ENCODE measurements at regions not wholly inside any gene's neighbourhood (a gene's known extent, or its start where the extent isn't known, plus 50 kb on each side); places are given as distances from the start of the nearest gene placed in this dataset.

DNA sequence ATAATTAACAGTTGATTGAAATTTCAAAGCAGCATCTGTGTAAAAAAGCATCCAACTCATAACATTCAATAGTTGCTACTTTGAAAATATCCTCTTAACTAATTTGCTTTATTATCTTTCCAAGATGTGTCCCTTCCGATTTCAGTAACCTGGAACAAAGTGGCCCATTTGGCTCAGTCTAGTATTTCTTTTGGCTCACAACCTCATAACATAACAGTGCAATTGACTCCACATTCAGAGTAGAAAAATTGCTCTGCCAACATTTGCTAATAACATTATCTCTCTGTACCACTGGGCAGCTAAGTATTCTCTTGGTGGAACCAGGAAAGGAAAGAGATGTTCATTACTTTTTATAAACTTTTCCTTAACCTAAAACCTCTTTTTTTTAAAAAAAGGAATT lies 571.1 kb upstream of the ARGLU1 start:
- no peak for DNase-seq

DNA sequence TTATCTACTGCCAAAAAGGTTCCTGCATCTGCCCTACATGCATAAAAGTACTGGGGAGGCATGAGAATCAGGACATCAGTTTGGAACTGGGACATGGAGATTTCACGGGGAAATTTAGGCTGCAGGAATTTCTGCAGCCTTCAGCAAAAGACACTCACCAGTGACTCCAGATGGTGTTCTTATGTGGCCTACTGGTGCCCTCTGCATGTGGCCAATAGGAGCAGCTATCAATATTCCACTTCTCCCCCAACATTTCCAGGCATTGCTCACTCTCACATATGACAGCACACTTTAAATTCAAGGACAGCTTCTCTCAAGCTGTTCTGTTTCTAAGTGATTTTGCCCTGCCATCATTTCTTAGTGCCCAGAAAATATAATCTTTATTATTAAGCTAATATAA lies 570.5 kb upstream of the ARGLU1 start:
- no peak for DNase-seq

DNA sequence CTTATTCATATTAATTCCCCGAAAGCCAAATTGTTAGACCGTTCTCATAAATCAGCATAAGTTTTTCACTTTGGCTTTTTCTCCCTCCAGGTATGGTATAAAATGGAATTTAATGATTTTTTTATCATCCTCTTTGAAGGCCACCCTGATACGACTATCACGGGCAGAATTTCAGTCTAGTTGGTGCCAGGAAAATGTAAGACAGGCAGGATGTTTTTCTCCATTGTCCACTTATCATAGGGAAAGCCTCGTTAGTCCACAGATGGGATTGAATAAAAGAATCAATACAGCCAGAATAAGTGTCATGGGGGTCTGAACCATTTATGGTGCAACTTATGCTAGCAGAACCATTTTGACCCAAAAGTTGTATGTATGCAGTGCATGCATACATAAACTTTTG lies 566.0 kb upstream of the ARGLU1 start:
- no peak for DNase-seq

DNA sequence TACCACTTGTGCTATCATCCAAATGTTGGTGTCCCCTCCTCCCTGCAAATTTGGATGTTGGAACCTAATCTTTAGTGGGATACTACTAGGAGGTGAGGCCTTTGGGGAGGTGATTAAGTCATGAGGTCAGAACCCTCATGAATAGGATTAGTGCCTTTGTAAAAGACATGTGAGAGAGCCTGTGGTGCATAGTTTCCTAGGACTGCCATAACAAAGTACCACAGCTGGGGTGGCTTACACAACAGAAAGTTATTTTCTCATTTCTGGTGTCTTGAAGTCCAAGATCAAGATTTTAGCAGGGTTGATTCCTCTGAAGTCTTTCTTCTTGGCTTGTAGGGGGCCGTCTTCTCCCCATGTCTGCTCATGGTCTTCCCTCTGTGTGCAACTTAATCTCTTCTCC lies 562.6 kb upstream of the ARGLU1 start:
- no peak for DNase-seq

DNA sequence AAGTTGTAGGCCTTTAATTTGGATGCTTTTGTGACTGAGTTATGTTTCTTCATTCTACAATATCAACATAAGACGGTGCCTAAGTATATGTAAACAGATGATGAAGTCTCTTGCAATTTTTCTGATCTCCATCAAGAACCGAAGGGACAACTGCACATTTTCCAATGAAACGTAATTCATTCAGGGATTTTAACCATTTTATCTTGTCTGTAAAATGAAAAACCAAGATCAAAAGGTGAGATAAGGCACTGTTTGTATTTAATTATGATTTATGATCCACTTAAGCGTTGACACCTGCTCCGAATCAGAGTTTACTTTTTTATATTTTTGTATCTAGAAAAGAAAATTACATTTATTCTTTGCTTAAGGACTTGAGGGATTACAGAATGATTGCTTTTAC lies 556.8 kb upstream of the ARGLU1 start:
- DNase-seq, result no peak

DNA sequence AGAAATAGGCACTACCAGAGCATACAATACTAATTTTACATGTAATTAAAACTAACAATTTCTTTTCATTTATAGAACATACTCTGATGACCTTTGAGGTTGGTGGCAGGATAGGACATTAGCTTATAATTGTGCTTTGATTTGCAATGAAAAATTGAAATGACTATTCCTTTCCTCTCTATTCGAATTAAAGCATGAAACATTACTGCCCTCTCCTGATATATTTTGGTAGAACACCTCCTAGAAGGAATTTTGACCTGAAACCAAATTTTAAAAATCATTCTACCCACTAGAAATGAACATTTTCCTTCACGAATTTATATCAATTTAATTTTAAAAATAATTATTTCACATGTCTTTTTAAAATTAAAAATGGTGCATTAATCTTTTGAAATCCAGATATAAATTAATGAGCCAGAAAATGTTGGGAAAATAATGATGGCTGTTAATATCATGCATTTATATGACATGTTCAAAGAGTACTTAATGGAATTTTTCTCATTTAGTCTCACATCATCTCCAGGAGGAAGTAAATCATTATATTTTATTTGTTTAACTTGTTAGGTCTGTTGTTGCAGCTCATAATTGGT lies 556.3 kb upstream of the ARGLU1 start:
- no peak for DNase-seq

DNA sequence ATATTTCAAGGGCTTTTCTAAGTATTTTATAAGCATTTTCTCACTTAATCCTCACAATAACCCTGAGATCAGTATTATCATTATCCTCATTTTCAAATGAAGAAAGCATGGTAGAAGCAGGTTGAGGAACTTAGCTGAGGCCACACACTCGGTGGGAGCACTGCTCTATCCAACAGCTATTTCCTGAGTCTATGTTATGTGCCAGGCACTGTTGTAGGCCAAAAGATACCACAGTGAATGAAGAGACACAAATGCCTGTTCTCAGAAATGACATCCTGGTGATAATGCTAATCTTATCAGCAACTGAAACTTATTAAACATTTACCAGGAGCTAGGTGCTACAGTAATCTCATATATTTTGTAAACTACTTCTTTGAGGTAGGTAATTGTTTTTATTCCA lies 553.9 kb upstream of the ARGLU1 start:
- DNase-seq, result no peak

DNA sequence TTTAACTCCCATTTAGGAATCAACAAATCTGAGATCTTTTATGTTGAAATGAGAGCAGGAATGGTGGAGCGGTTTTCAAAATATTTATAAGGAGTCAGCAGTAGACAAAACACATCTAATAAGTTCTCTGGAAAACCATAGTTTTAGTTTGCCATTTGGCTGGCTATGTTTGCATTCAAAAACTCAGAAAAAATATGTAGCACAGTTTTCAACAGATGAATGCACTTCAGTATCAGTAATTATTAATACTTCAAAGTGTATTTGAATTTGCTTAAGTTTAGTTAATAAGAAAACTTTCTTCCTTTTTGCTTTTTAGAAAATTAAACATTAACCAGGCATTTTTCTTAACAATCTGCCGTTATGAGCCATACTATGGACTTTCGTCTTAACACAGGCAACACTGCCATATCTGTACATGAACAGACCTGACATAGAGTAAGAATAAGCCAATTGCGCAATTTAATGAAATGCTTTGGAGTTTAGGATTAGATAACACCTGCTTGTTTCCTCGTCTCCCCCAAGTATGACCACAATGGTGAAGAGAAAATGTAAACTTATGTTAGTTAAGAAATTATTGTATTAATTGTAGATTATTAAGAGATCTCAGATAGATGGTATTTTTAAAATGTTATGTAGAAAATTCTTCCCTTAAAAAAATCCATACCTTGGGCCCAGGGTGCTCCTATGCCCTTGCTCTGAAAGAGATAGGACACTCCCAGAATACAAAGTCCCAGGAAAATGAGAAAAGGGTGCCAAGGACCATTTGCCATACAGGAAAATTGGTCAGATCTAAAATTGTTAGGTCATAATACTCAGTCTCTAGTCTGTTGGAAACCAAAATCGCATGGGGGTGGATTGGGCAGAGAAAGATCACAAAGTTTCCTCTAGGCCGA lies 552.3 kb upstream of the ARGLU1 start:
- DNase-seq, result no peak

DNA sequence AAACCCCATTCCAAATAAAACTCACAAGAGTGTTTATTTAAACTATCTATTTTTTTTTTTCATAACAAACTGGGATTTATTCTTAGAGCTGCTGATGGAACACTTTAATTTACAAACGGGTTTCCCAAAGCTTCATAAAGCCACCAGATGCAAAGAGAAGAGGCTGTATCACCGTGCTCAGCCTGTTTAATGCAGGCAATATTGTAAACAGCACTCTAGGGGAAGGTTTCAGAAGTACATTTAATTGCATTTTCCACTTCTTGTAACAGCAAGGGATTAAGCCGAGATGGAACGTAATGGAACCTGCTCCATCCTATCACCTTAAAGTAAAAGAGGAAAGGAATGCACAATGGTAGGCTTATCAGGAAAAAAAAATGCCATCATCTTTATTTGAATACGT lies 550.6 kb upstream of the ARGLU1 start:
- no peak for DNase-seq

DNA sequence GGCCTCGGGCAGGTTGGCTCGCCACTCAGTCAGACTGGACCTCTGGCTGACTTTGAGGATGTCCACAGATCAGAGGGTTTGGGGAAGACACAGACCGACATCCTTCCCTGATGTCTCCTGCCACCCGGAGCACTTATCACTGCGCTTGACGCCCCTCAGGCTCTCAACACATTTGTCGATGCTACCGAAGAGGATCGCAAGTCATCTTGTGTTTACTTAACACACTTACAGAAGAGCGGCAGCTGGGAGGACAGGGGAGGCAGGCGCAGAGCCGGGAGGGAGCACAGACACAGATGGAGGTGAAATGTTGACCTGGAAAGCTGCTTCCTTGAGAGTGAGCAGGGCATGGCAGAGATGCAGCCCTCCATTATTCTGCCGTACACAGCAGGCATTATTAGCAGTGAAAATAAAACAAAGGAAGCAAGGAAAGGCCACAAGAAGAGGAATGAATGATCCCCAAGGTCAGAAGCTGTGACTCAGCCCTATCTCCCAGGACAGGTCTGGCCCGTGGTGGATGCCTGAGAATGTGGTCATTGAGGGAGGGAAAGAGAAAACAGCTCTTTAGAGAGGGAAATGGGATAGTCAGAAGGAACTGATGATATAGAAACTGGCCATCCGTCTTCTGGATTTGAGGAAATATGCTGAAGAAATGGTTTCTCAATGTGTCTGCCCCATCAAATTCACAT lies 549.5 kb upstream of the ARGLU1 start:
- DNase-seq, result no peak

DNA sequence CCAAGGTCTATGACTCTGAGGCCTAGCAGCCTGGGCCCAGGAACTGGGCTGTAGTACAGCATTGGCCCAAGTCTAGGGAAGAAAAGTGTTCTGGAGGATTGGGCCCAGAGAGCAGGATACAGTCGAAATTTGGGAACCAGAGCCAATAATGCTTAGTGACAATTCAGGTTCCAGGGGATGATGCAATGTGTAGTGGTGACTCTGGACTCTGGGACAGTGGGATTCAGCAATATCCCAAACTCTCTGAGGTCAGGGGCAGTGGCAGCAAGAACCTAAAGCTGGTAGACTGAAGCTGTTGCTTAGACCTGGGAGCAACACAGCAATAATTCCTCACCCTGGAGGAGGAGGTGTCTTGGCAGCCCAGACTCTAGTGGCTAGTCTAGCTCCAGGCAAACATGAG lies 545.5 kb upstream of the ARGLU1 start:
- no peak for DNase-seq

DNA sequence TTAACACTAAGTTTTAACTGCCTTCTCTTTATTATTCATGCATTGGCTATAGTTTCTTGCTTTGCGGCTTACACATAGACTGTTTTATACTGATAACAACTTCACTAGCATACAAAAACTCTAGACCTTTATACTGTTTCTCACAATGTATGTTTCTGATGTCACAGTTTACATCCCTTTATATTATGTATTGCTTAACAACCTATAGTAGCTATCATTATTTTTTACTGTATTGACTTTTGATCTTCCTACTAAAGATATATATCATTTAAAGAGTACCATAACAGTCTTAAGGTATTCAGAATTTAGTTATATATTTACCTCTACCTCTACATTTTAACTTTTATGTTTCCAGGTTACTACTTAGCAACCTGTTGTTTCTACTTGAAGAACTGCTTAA lies 543.3 kb upstream of the ARGLU1 start:
- DNase-seq, result no peak

DNA sequence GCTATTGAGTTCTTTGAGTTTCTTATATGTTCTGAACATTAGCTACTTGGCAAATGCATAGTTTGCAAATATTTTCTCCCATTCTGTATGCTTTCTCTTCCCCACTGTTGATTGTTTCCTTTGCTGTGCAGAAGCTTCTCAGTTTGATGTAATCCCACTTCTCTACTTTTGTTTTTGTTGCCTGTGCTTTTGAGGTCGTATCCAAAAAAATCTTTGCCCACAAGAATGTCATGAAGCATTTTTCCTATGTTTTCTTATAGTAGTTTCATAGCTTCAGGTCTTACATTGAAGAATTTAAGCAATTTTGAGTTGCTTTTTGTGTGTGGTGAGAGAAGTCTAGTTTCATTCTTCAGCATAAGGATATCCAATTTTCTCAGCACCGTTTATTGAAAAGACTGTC lies 536.7 kb upstream of the ARGLU1 start:
- no peak for DNase-seq

DNA sequence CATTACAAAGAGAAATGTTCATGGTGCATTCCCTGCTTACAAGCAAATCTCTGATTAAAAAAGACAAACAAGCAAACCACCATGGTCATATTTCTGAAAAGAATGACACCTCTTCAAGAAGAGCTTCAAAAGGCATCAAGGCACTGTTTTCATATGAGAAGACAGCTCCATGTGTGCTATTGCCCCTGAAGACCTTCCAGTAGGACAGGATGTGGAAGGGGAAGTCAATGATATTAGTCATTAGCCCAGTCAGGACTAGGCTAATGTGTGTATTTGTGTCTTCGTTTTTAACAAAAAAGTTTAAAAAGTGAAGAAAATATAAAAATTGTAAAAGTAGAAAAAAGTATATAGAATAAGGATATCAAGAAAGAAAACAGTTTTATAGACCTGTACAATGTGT lies 534.7 kb upstream of the ARGLU1 start:
- no peak for DNase-seq

DNA sequence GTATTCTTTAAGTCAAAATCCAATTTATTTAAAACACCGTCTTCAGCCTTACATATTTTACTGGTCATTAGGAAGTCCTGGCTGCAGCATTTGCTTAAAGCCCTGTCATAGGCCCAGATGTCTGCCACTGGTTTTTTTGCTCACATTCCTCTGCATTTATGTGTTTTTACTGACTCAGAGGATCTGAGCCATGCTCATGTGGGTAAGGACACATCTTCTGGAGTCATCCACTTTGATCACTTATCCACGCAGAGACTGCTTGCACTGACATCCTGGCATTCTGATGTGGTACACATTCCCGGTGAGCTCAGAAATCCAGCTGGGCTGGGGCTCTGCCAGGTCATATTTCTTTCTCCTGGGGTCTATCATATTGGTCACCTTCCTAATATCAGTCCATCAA lies 531.7 kb upstream of the ARGLU1 start:
- no peak for DNase-seq

DNA sequence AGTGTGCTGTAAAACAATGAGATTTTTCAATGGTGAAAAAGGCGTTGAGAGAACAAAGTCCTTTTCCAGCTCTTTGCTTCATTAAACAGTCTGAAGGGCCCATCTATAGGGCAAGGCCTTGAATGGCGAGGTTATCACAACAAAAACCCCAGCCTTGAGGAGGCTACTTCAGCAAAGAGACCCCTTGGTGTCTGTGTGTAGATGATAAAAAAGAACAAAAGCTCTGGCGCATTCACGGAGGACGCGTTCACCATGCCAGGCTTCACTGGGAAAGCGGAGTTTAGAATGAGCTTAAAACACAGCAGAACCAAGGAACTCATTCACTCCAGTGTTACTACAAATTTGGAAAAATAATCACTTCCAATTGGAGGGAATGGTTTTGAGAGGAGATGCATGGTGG lies 530.0 kb upstream of the ARGLU1 start:
- DNase-seq, result no peak

DNA sequence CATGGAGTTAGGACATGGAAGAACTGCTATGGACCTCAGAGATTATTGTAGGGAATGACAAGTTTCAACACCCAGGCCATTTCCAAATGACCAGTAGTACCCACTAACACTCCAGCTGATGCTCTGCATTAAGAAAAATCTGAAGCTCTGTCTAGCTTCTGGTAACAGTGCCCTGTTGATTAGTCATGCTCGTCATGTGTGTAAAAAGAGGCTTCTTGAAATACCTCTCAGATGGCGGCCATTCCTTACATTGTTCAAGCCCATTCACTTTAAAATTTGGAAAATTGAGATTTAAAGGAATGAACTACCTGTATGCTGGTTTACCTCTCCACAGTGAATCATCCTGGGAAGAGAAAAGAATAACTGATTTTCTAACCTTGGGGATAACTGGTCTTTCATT lies 527.9 kb upstream of the ARGLU1 start:
- no peak for DNase-seq

DNA sequence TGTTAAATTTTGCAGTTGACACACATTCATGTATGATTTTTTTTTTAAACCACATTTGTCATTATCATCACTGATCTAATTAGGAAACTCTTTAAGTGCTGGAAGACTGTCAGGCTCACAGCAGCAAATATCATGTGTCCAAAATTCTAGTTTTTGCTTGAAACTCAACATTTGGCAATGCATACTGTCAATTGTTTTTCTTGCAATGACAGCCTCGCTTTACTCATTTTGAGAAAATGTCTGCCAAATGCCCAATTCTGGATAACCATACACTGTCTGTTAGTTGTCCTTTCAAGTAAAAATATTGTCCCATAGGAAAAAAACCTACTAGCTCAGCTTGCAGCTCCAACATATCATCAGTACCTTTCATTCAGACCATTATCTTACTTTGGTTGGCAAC lies 523.9 kb upstream of the ARGLU1 start:
- no peak for DNase-seq

DNA sequence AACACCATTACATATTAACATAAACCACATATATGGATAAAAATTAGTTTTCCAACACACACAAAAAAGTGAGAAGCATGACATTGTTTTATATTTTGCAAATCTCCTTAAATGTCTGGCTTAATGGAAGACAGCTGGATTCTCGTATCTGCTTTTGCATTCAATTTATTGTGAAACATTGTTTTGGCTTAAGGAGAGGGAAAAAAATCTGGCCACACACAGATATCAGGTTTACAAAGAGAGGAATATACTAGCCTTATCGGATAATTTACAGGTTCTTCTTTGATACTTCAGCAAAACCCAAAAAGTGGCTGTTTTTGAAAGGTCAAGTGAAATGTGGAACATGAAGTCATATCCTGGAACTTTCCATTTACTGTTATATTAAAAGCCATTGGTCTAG lies 523.5 kb upstream of the ARGLU1 start:
- no peak for DNase-seq

DNA sequence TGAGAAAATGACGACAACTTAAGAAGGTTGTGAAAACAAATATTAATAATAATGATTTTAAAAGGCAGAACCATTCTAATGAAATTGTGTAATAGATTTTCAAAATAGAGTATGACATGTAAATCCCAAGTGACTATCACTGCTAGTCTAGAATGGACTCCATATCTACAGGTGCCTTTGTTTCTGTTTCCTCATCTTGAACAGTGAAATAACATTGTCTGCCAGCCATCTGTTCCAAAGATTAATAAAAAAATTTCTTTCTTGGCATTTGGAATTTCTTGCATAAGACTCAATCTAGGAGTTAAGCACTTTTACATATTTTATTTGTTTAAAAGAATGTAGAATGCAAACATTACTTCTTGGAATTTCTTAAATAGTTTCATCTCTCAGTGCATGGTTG lies 520.1 kb upstream of the ARGLU1 start:
- no peak for DNase-seq

DNA sequence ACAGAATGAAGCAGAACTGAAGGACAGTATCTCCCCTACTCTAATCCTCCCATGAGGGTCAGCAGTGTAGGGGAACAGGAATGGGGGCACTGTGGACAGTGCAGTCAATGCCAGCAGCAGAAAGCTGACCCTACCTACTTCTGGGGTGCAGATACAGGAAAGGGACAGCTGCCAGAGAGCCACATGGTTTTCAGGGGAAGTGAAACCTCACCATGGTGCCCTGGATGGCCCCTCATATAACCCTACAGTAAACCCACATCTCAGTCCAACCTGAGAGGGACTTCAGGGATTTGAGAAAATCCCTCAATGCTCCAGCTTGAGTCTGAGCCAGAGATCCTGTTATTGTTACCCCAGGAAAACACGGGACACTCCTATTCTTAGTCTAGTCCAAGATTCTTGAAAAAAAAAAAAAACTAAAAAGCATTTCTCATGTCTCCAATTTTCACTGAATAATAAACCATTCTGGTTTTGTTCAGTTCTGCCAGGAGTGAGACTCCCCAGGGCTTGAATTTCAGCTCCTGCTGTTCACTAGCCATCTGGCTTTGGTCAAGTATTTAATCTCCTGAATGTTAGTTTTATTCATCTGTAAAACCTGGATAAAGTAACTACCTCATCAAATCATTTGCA lies 511.6 kb upstream of the ARGLU1 start:
- DNase-seq, result no peak

DNA sequence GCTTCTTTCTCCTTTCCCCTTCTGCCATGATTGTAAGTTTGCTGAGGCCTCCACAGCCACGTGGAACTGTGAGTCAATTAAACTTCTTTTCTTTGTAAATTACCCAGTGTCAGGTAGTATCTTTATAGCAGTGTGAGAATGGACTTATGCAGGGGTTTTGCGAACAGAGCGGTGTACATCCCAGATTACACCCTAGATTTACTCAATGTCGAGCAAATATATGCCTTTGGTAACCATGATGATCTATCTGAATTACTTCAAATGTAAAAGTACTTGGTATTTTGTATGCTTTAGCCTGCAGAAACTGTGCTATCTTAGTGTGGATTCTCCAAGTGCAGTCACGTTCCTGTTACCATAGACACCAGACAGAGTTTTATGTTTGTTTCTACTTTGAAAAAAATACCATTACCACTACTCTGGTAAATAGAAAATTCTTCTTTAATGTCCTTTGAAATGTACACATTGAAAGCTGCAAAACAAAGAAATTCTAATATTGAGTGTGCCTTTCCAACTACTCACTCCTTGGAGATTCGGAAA lies 510.4 kb upstream of the ARGLU1 start:
- no peak for DNase-seq

DNA sequence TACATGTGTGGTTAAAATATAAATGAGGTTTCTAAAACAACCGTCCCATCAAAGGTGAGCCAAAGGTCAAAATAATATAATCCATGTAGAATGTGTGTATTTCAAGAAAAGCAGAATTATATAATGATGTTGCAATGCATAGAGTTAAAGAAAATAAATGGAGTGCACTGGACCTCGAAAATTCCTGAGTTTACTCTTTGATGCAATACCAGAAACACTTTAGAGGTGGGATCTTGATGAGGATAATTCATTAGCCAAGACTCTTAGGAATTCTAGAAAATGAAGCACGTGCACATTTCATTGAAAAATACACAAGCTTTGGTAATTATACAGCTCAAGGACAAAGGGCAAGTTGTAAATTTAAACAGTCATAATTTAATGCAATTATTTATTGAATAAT lies 508.9 kb upstream of the ARGLU1 start:
- DNase-seq, result no peak

DNA sequence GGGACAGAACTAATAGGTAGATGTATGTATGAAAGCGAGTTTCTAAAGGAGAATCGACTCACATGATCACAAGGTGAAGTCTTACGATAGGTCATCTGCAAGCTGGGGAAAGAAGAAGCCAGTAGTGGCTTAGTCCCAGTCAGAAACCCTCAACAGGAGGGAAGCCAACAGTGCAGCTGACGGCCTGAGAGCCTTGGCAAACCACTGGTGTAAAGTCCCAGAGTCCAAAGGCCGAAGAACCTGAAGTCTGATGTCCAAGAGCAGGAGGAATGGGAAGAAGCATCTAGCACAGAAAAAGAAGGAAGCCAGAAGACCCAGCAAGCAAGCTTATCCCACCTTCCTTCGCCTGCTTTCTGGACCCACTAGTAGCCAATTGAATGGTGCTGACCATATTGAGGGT lies 507.6 kb upstream of the ARGLU1 start:
- no peak for DNase-seq

Measured in activated CD4-positive, alpha-beta T cell treated with anti-CD3 and anti-CD28 coated beads for 48 hours (primary cell).